GM21367 (cell line): ENCODE measurements at regions not wholly inside any gene's neighbourhood (a gene's known extent, or its start where the extent isn't known, plus 50 kb on each side); places are given as distances from the start of the nearest gene placed in this dataset.

Experiments used
- ATAC-seq: cut with Tn5 transposase; IDR thresholded peaks from one replicate; pipeline ENCODE4 v1.9.1; 2021; ENCODE audit not compliant: unreplicated experiment

- ATAC-seq, result no peak
Observed at GRCh38 chr4:56099378-56099786, 150.6 kb downstream of the CEP135 start.

GRCh38 chr4:56093576-56093975, 144.8 kb downstream of the CEP135 start:
- no peak for ATAC-seq

GRCh38 chr4:56092540-56092939, 143.8 kb downstream of the CEP135 start:
- no peak for ATAC-seq

- no peak for ATAC-seq
Observed at GRCh38 chr4:56086561-56086960, 137.8 kb downstream of the CEP135 start.

- ATAC-seq, result no peak
Observed at GRCh38 chr4:56086073-56086541, 137.4 kb downstream of the CEP135 start.

- no peak for ATAC-seq
Observed at GRCh38 chr4:56085275-56085674, 136.5 kb downstream of the CEP135 start.

GRCh38 chr4:56084851-56085250, 136.1 kb downstream of the CEP135 start:
- ATAC-seq, result no peak
